HEK293T (cell line): ENCODE measurements at regions not wholly inside any gene's neighbourhood (a gene's known extent, or its start where the extent isn't known, plus 50 kb on each side); places are given as distances from the start of the nearest gene placed in this dataset.

ENCODE experiments used
- CTCF ChIA-PET: fragments of 350-600 bp; formaldehyde crosslinking; extraction: SDS; loops from one replicate; lab custom pipeline; 2021; ENCODE audit warnings: antibody characterized with exemption, inconsistent platforms; lab: Yijun Ruan, JAX
- POLR2A ChIA-PET: fragments of 350-600 bp; formaldehyde crosslinking; extraction: SDS; loops from one replicate; lab custom pipeline; 2020; ENCODE audit warnings: antibody characterized with exemption, inconsistent platforms; lab: Yijun Ruan, JAX
- DNase-seq: peaks from one replicate; pipeline ENCODE4 v3.0.0; 2012; ENCODE audit warnings: mixed read lengths; ENCODE audit errors: extremely low spot score
- ARNT ChIP-seq: fragments of 450-650 bp; IDR thresholded peaks from 2 replicates; pipeline ENCODE4 v1.6.1; 2017; ENCODE audit warnings: mild to moderate bottlenecking
- BHLHE40 ChIP-seq: fragments of 450-650 bp; IDR thresholded peaks from 2 replicates; pipeline ENCODE4 v1.6.1; 2016; ENCODE audit warnings: mild to moderate bottlenecking, moderate library complexity, borderline replicate concordance
- CTBP1 ChIP-seq: fragments of 450-650 bp; IDR thresholded peaks from 2 replicates; pipeline ENCODE4 v1.6.1; 2016; ENCODE audit warnings: borderline replicate concordance
- ELF4 ChIP-seq: fragments of 450-650 bp; IDR thresholded peaks from 2 replicates; pipeline ENCODE4 v1.6.1; 2017; ENCODE audit warnings: antibody characterized with exemption
- FOXA1 ChIP-seq: fragments of 450-650 bp; IDR thresholded peaks from 2 replicates; pipeline ENCODE4 v1.6.1; 2016; ENCODE audit warnings: mild to moderate bottlenecking
- FOXK2 ChIP-seq: fragments of 450-650 bp; IDR thresholded peaks from 2 replicates; pipeline ENCODE4 v1.6.1; 2016; ENCODE audit warnings: mild to moderate bottlenecking
- FOXM1 ChIP-seq: fragments of 450-650 bp; IDR thresholded peaks from 2 replicates; pipeline ENCODE4 v1.6.1; 2017; ENCODE audit warnings: mild to moderate bottlenecking, borderline replicate concordance
- HDGF ChIP-seq: fragments of 450-650 bp; IDR thresholded peaks from 2 replicates; pipeline ENCODE4 v1.6.1; 2017; ENCODE audit warnings: antibody characterized with exemption, borderline replicate concordance
- L3MBTL2 ChIP-seq: fragments of 450-650 bp; conservative IDR thresholded peaks from 2 replicates; pipeline ENCODE4 v1.6.1; 2016; ENCODE audit warnings: mild to moderate bottlenecking
- LEF1 ChIP-seq: fragments of 450-650 bp; IDR thresholded peaks from 2 replicates; pipeline ENCODE4 v1.6.1; 2017; ENCODE audit warnings: mild to moderate bottlenecking, borderline replicate concordance
- NFRKB ChIP-seq: fragments of 450-650 bp; IDR thresholded peaks from 2 replicates; pipeline ENCODE4 v1.6.1; 2016; ENCODE audit warnings: mild to moderate bottlenecking, moderate library complexity
- PKNOX1 ChIP-seq: fragments of 450-650 bp; IDR thresholded peaks from 2 replicates; pipeline ENCODE4 v1.6.1; 2016
- SP1 ChIP-seq: fragments of 450-650 bp; IDR thresholded peaks from 2 replicates; pipeline ENCODE4 v1.6.1; 2017
- SUZ12 ChIP-seq: fragments of 450-650 bp; IDR thresholded peaks from 2 replicates; pipeline ENCODE4 v1.6.1; 2016; ENCODE audit warnings: mild to moderate bottlenecking
- TARDBP ChIP-seq: fragments of 450-650 bp; IDR thresholded peaks from 2 replicates; pipeline ENCODE4 v1.6.1; 2016
- ZNF384 ChIP-seq: fragments of 450-650 bp; IDR thresholded peaks from 2 replicates; pipeline ENCODE4 v1.6.1; 2016

GRCh38 chr2:185318271-185318724, 420.3 kb upstream of the FSIP2 start:
- ChIA-PET CTCF (no interaction called here), POLR2A (no interaction called here)
- no peak for DNase-seq
- no peak for TF ChIP-seq BHLHE40
- TF ChIP-seq ZNF384, result no peak
- TF ChIP-seq FOXK2, result no peak
- no peak for TF ChIP-seq SUZ12
- TF ChIP-seq TARDBP, result no peak
- TF ChIP-seq SP1, result no peak
- no peak for TF ChIP-seq ELF4
- TF ChIP-seq L3MBTL2, result no peak
- TF ChIP-seq HDGF, result no peak
- no peak for TF ChIP-seq FOXA1
- TF ChIP-seq LEF1, result no peak
- no peak for TF ChIP-seq FOXM1
- no peak for TF ChIP-seq NFRKB
- no peak for TF ChIP-seq CTBP1
- TF ChIP-seq PKNOX1, result no peak
- no peak for TF ChIP-seq ARNT

GRCh38 chr2:185335879-185336278, 402.7 kb upstream of the FSIP2 start:
- ChIA-PET CTCF (no interaction called here), POLR2A (interaction anchor here (0.6 kb wide), 1 partner anchor 139 kb away, joined by 4 read pairs; no protein-coding TSS in a partner anchor)
- TF ChIP-seq LEF1, result no peak
- TF ChIP-seq ZNF384, result no peak
- TF ChIP-seq SUZ12, result no peak
- no peak for TF ChIP-seq BHLHE40
- no peak for TF ChIP-seq CTBP1
- DNase-seq, result no peak

GRCh38 chr2:185337033-185337432, 401.6 kb upstream of the FSIP2 start:
- CTCF ChIA-PET, result no interaction called here
- DNase-seq, result no peak
- POLR2A ChIA-PET, result no interaction called here
- TF ChIP-seq BHLHE40 (no peak), HDGF (no peak), L3MBTL2 (no peak), FOXK2 (no peak), FOXA1 (no peak), ARNT (no peak), NFRKB (no peak), TARDBP (no peak), ZNF384 (no peak), ELF4 (no peak), CTBP1 (no peak), SUZ12 (no peak), SP1 (no peak), PKNOX1 (no peak), LEF1 (no peak), FOXM1 (no peak)

GRCh38 chr2:185338104-185338503, 400.5 kb upstream of the FSIP2 start:
- no peak for TF ChIP-seq SUZ12
- TF ChIP-seq NFRKB, result no peak
- TF ChIP-seq SP1, result no peak
- TF ChIP-seq FOXM1, result no peak
- TF ChIP-seq CTBP1, result no peak
- TF ChIP-seq FOXA1, result no peak
- no peak for TF ChIP-seq PKNOX1
- TF ChIP-seq ARNT, result no peak
- TF ChIP-seq FOXK2, result no peak
- no peak for TF ChIP-seq BHLHE40
- no peak for TF ChIP-seq ZNF384
- TF ChIP-seq L3MBTL2, result no peak
- no peak for TF ChIP-seq HDGF
- TF ChIP-seq LEF1, result no peak
- no peak for TF ChIP-seq ELF4
- no peak for TF ChIP-seq TARDBP
- CTCF ChIA-PET, result no interaction called here
- POLR2A ChIA-PET, result no interaction called here
- DNase-seq, result no peak

GRCh38 chr2:185347445-185347844, 391.2 kb upstream of the FSIP2 start:
- ChIA-PET POLR2A (no interaction called here), CTCF (no interaction called here)
- TF ChIP-seq FOXM1, result no peak
- TF ChIP-seq PKNOX1, result no peak
- no peak for TF ChIP-seq FOXK2
- TF ChIP-seq HDGF, result no peak
- TF ChIP-seq FOXA1, result no peak
- no peak for TF ChIP-seq SUZ12
- TF ChIP-seq ZNF384, result no peak
- no peak for TF ChIP-seq CTBP1
- no peak for TF ChIP-seq BHLHE40
- no peak for TF ChIP-seq LEF1
- no peak for TF ChIP-seq ARNT
- no peak for TF ChIP-seq ELF4
- no peak for TF ChIP-seq NFRKB
- no peak for TF ChIP-seq L3MBTL2
- no peak for TF ChIP-seq SP1
- TF ChIP-seq TARDBP, result no peak

More at GRCh38 chr2:185347445-185347844, 391.2 kb upstream of the FSIP2 start:
- DNase-seq, result no peak
